SK-N-SH treated with all-trans-retinoic acid at 6 μM for 48 hours (cell line): ENCODE measurements at regions not wholly inside any gene's neighbourhood (a gene's known extent, or its start where the extent isn't known, plus 50 kb on each side); places are given as distances from the start of the nearest gene placed in this dataset.

Experiments used
- ATAC-seq: fragments of 200-7000 bp; cut with Tn5 transposase; 3 replicates; pipeline ENCODE4 v1.9.1; 2020; ENCODE audit warnings: mild to moderate bottlenecking, moderate library complexity
- ARNTL ChIP-seq: fragments of 450-650 bp; formaldehyde crosslinking; IDR thresholded peaks from 2 replicates; pipeline ENCODE4 v1.5.0; 2020; ENCODE audit warnings: low read depth, mild to moderate bottlenecking, moderate library complexity, borderline replicate concordance
- BACH2 ChIP-seq: fragments of 250-450 bp; sonication (Bioruptor Pico); IDR thresholded peaks from 2 replicates; pipeline ENCODE4 v1.9.0; 2021; ENCODE audit warnings: mild to moderate bottlenecking, borderline replicate concordance
- CSDC2 ChIP-seq: fragments of 250-450 bp; sonication (Bioruptor Pico); IDR thresholded peaks from 2 replicates; pipeline ENCODE4 v1.5.0; 2020; ENCODE audit warnings: mild to moderate bottlenecking, moderate library complexity
- CSRNP3 ChIP-seq: fragments of 250-450 bp; sonication (Bioruptor Pico); IDR thresholded peaks from 2 replicates; pipeline ENCODE4 v1.5.1; 2021; ENCODE audit warnings: mild to moderate bottlenecking, moderate library complexity
- GLIS3 ChIP-seq: fragments of 250-450 bp; sonication (Bioruptor Pico); IDR thresholded peaks from 2 replicates; pipeline ENCODE4 v1.5.0; 2020; ENCODE audit warnings: mild to moderate bottlenecking, moderate library complexity
- ISL1 ChIP-seq: fragments of 250-450 bp; sonication (Bioruptor Pico); IDR thresholded peaks from 2 replicates; pipeline ENCODE4 v2.1.2; 2022; ENCODE audit warnings: mild to moderate bottlenecking, moderate library complexity
- PATZ1 ChIP-seq: fragments of 250-450 bp; sonication (Bioruptor Pico); IDR thresholded peaks from 2 replicates; pipeline ENCODE4 v1.8.0; 2020; ENCODE audit warnings: mild to moderate bottlenecking, moderate library complexity, borderline replicate concordance
- POU6F1 ChIP-seq: fragments of 250-450 bp; sonication (Bioruptor Pico); IDR thresholded peaks from 2 replicates; pipeline ENCODE4 v1.8.0; 2021; ENCODE audit warnings: low read depth, mild to moderate bottlenecking, moderate library complexity, borderline replicate concordance
- PPARA ChIP-seq: fragments of 250-450 bp; sonication (Bioruptor Pico); IDR thresholded peaks from 2 replicates; pipeline ENCODE4 v1.5.0; 2020; ENCODE audit warnings: mild to moderate bottlenecking, borderline replicate concordance
- RARB ChIP-seq: fragments of 250-450 bp; sonication (Bioruptor Pico); IDR thresholded peaks from 2 replicates; pipeline ENCODE4 v1.8.0; 2021; ENCODE audit warnings: mild to moderate bottlenecking, moderate library complexity
- SNAI2 ChIP-seq: fragments of 250-450 bp; sonication (Bioruptor Pico); IDR thresholded peaks from 2 replicates; pipeline ENCODE4 v1.5.0; 2020; ENCODE audit warnings: mild to moderate bottlenecking, moderate library complexity
- TCF4 ChIP-seq: fragments of 250-450 bp; sonication (Bioruptor Pico); IDR thresholded peaks from 2 replicates; pipeline ENCODE4 v1.8.0; 2021; ENCODE audit warnings: mild to moderate bottlenecking, moderate library complexity, borderline replicate concordance
- TOX ChIP-seq: fragments of 250-450 bp; sonication (Bioruptor Pico); IDR thresholded peaks from 2 replicates; pipeline ENCODE4 v1.8.0; 2021; ENCODE audit warnings: mild to moderate bottlenecking, moderate library complexity, borderline replicate concordance
- ZC3H10 ChIP-seq: fragments of 250-450 bp; sonication (Bioruptor Pico); IDR thresholded peaks from 2 replicates; pipeline ENCODE4 v1.5.1; 2021; ENCODE audit warnings: mild to moderate bottlenecking, moderate library complexity
- ZFP3 ChIP-seq: fragments of 250-450 bp; sonication (Bioruptor Pico); IDR thresholded peaks from 2 replicates; pipeline ENCODE4 v1.5.0; 2020; ENCODE audit warnings: mild to moderate bottlenecking, moderate library complexity
- ZFP30 ChIP-seq: fragments of 450-650 bp; formaldehyde crosslinking; IDR thresholded peaks from 2 replicates; pipeline ENCODE4 v1.5.0; 2022; ENCODE audit warnings: mild to moderate bottlenecking, moderate library complexity
- ZNF565 ChIP-seq: fragments of 450-650 bp; formaldehyde crosslinking; conservative IDR thresholded peaks from 2 replicates; pipeline ENCODE4 v1.5.0; 2020; ENCODE audit warnings: low read depth, mild to moderate bottlenecking, moderate library complexity
- ZNF70 ChIP-seq: fragments of 450-650 bp; formaldehyde crosslinking; IDR thresholded peaks from 2 replicates; pipeline ENCODE4 v1.5.0; 2020; ENCODE audit warnings: mild to moderate bottlenecking, moderate library complexity
- ZNF8 ChIP-seq: fragments of 450-650 bp; formaldehyde crosslinking; IDR thresholded peaks from 2 replicates; pipeline ENCODE4 v1.5.0; 2020; ENCODE audit warnings: mild to moderate bottlenecking, moderate library complexity
- TF ChIP-seq, protein P1 (sequence below): fragments of 250-450 bp; sonication (Bioruptor Pico); IDR thresholded peaks from 2 replicates; pipeline ENCODE4 v1.5.1; 2020; ENCODE audit warnings: low read depth, mild to moderate bottlenecking, moderate library complexity
- TF ChIP-seq, protein P2 (sequence below): fragments of 250-450 bp; sonication (Bioruptor Pico); IDR thresholded peaks from 2 replicates; pipeline ENCODE4 v1.5.0; 2020; ENCODE audit warnings: mild to moderate bottlenecking, moderate library complexity

DNA sequence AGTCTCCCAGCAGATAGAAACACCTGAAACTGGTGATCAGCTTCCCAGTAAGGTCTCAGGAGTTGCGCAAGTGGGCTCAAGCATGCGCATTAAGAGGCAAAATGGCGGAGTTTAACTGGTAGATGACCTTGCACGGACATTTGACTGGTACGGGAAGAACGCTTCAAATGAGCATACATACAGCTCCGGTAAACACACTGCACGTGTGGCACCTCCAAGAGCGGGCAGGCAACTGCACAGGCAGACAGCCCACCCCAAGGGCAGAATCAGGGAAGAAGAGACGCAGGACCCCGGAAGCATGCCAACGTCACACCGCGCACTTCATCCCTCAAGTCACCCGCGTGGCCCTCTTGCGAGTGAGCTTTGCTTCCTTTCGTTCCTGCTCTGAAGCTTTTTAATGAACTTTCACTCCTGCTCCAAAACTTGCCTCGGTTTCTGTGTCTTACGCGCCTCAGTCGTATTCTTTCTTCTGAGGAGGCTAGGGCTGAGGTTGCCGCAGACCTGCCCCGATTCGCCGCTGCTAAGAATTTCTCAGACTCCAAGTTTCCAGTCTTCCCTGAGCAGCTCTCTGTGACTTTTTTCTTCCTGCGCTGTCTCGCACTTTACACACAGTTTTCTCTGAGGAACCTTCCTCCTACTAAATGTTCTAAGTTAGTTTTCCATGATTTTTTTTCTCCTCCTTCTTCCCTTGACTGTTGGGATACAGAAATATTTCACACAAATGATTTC lies 180.7 kb upstream of the ZFP42 start:
- no peak for TF ChIP-seq RARB
- TF ChIP-seq ISL1 (CRISPR knock-in tag) = no peak
- TF ChIP-seq ZFP3 = no peak
- TF ChIP-seq, protein P1, sequence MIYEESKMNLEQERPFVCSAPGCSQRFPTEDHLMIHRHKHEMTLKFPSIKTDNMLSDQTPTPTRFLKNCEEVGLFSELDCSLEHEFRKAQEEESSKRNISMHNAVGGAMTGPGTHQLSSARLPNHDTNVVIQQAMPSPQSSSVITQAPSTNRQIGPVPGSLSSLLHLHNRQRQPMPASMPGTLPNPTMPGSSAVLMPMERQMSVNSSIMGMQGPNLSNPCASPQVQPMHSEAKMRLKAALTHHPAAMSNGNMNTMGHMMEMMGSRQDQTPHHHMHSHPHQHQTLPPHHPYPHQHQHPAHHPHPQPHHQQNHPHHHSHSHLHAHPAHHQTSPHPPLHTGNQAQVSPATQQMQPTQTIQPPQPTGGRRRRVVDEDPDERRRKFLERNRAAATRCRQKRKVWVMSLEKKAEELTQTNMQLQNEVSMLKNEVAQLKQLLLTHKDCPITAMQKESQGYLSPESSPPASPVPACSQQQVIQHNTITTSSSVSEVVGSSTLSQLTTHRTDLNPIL (CRISPR knock-in tag) = no peak
- TF ChIP-seq, protein P2, sequence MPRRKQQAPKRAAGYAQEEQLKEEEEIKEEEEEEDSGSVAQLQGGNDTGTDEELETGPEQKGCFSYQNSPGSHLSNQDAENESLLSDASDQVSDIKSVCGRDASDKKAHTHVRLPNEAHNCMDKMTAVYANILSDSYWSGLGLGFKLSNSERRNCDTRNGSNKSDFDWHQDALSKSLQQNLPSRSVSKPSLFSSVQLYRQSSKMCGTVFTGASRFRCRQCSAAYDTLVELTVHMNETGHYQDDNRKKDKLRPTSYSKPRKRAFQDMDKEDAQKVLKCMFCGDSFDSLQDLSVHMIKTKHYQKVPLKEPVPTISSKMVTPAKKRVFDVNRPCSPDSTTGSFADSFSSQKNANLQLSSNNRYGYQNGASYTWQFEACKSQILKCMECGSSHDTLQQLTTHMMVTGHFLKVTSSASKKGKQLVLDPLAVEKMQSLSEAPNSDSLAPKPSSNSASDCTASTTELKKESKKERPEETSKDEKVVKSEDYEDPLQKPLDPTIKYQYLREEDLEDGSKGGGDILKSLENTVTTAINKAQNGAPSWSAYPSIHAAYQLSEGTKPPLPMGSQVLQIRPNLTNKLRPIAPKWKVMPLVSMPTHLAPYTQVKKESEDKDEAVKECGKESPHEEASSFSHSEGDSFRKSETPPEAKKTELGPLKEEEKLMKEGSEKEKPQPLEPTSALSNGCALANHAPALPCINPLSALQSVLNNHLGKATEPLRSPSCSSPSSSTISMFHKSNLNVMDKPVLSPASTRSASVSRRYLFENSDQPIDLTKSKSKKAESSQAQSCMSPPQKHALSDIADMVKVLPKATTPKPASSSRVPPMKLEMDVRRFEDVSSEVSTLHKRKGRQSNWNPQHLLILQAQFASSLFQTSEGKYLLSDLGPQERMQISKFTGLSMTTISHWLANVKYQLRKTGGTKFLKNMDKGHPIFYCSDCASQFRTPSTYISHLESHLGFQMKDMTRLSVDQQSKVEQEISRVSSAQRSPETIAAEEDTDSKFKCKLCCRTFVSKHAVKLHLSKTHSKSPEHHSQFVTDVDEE = no peak
- TF ChIP-seq POU6F1 (CRISPR knock-in tag) = no peak
- TF ChIP-seq CSDC2 (CRISPR knock-in tag) = no peak
- TF ChIP-seq TCF4 = no peak
- no peak for TF ChIP-seq TOX (CRISPR knock-in tag)
- TF ChIP-seq ARNTL = no peak
- no peak for TF ChIP-seq CSRNP3 (CRISPR knock-in tag)
- no peak for TF ChIP-seq ZFP30
- TF ChIP-seq ZNF565 (CRISPR knock-in tag) = no peak
- TF ChIP-seq ZNF70 (CRISPR knock-in tag) = no peak
- no peak for TF ChIP-seq ZC3H10 (CRISPR knock-in tag)
- TF ChIP-seq SNAI2 (CRISPR knock-in tag) = no peak
- TF ChIP-seq BACH2 = no peak
- no peak for TF ChIP-seq PPARA
- TF ChIP-seq GLIS3 (CRISPR knock-in tag) = no peak
- ATAC-seq = no peak

GRCh38 chr4:187826725-187827124 lies 168.8 kb upstream of the ZFP42 start:
- peak; percentile 92 for ATAC-seq
- TF ChIP-seq ZNF8 (CRISPR knock-in tag) (no peak), ZC3H10 (CRISPR knock-in tag) (no peak), TOX (CRISPR knock-in tag) (no peak)
- TF ChIP-seq, protein P1 (CRISPR knock-in tag) = no peak

GRCh38 chr4:187827631-187828030 lies 167.9 kb upstream of the ZFP42 start:
- ATAC-seq = no peak
- TF ChIP-seq ZFP3 = no peak
- TF ChIP-seq CSRNP3 (CRISPR knock-in tag) = no peak
- TF ChIP-seq ARNTL = no peak
- TF ChIP-seq, protein P1 (CRISPR knock-in tag) = no peak
- no peak for TF ChIP-seq TCF4
- TF ChIP-seq, protein P2 = no peak
- TF ChIP-seq ZFP30 = no peak
- no peak for TF ChIP-seq PATZ1
- TF ChIP-seq ZNF70 (CRISPR knock-in tag) = no peak
